HG02588 (cell line): ENCODE measurements at regions not wholly inside any gene's neighbourhood (a gene's known extent, or its start where the extent isn't known, plus 50 kb on each side); places are given as distances from the start of the nearest gene placed in this dataset.
"Not testable (repeated sequence)": the region's sequence is repeated elsewhere in the genome, so short reads cannot be mapped to it uniquely, and the experiment has no call there.

Experiments used
- ATAC-seq: cut with Tn5 transposase; IDR thresholded peaks from one replicate; pipeline ENCODE4 v1.9.1; 2021; ENCODE audit warnings: mild to moderate bottlenecking, moderate library complexity; ENCODE audit not compliant: unreplicated experiment

GRCh38 chr6:146931214-146931613 lies 273.0 kb upstream of the STXBP5 start:
- ATAC-seq: no peak

- ATAC-seq: no peak
These were observed 266.9 kb upstream of the STXBP5 start for GRCh38 chr6:146937316-146937715.

GRCh38 chr6:146938266-146938665 lies 266.0 kb upstream of the STXBP5 start:
- ATAC-seq: no peak

GRCh38 chr6:146939456-146939855 lies 264.8 kb upstream of the STXBP5 start:
- ATAC-seq: not testable (repeated sequence)

GRCh38 chr6:146943664-146944063 lies 260.6 kb upstream of the STXBP5 start:
- ATAC-seq: no peak

- ATAC-seq: no peak
These were observed 260.1 kb upstream of the STXBP5 start for GRCh38 chr6:146944077-146944476.

- ATAC-seq: no peak
These were observed 259.4 kb upstream of the STXBP5 start for GRCh38 chr6:146944809-146945208.

GRCh38 chr6:146946559-146946958 lies 257.7 kb upstream of the STXBP5 start:
- no peak for ATAC-seq

GRCh38 chr6:146948790-146949342 lies 255.4 kb upstream of the STXBP5 start:
- ATAC-seq: no peak

- ATAC-seq: no peak
These were observed 254.8 kb upstream of the STXBP5 start for GRCh38 chr6:146949425-146949824.

GRCh38 chr6:146950351-146950835 lies 253.8 kb upstream of the STXBP5 start:
- no peak for ATAC-seq

- ATAC-seq: no peak
These were observed 248.6 kb upstream of the STXBP5 start for GRCh38 chr6:146955570-146955969.

- ATAC-seq: no peak
These were observed 246.8 kb upstream of the STXBP5 start for GRCh38 chr6:146957181-146958093.

GRCh38 chr6:146961831-146962230 lies 242.4 kb upstream of the STXBP5 start:
- no peak for ATAC-seq

- ATAC-seq: no peak
These were observed 241.9 kb upstream of the STXBP5 start for GRCh38 chr6:146962329-146962728.

GRCh38 chr6:146965110-146965689 lies 239.0 kb upstream of the STXBP5 start:
- no peak for ATAC-seq

- no peak for ATAC-seq
These were observed 236.0 kb upstream of the STXBP5 start for GRCh38 chr6:146968041-146968760.

GRCh38 chr6:146972546-146972945 lies 231.7 kb upstream of the STXBP5 start:
- ATAC-seq: no peak

GRCh38 chr6:146974351-146974750 lies 229.9 kb upstream of the STXBP5 start:
- no peak for ATAC-seq

GRCh38 chr6:146975093-146975492 lies 229.1 kb upstream of the STXBP5 start:
- no peak for ATAC-seq

GRCh38 chr6:146980900-146981329 lies 223.3 kb upstream of the STXBP5 start:
- no peak for ATAC-seq
